Keratinocyte (primary cell): ENCODE measurements at regions not wholly inside any gene's neighbourhood (a gene's known extent, or its start where the extent isn't known, plus 50 kb on each side); places are given as distances from the start of the nearest gene placed in this dataset.

ENCODE experiments used
- DNase-seq: peaks from one replicate; pipeline ENCODE4 v3.0.0-alpha.2; 2011; ENCODE audit warnings: low read depth, missing footprints, low spot score
- FAIRE-seq: peaks from 2 replicates; lab custom pipeline; 2011; peaks lifted over from hg19 to GRCh38; lab: Jason Lieb, UNC
- H2AFZ ChIP-seq: 2 replicates; pipeline ENCODE4 v1.6.0; 2012; ENCODE audit warnings: low read length, control low read depth, inconsistent platforms; ENCODE audit not compliant: control insufficient read depth
- H3K27ac ChIP-seq: 2 replicates; pipeline ENCODE4 v1.5.1; 2011; ENCODE audit warnings: low read length; ENCODE audit not compliant: control insufficient read depth, insufficient read depth
- H3K27me3 ChIP-seq: 3 replicates; pipeline ENCODE4 v1.6.0; 2011; ENCODE audit warnings: low read length; ENCODE audit not compliant: control insufficient read depth, insufficient read depth; ENCODE audit errors: extremely low read depth
- H3K36me3 ChIP-seq, 2 experiments: 2 replicates in 1 of 2; 3 replicates in 1 of 2; pipeline ENCODE4 v1.5.1; 2011; ENCODE audit warnings: low read length in 2 of 2, mild to moderate bottlenecking in 1 of 2; ENCODE audit not compliant: control insufficient read depth in 2 of 2, insufficient read depth in 2 of 2; ENCODE audit errors: extremely low read depth in 1 of 2
- H3K4me1 ChIP-seq: 3 replicates; pipeline ENCODE4 v1.5.1; 2011; ENCODE audit warnings: low read length; ENCODE audit not compliant: control insufficient read depth, insufficient read depth; ENCODE audit errors: extremely low read depth
- H3K4me2 ChIP-seq: 3 replicates; pipeline ENCODE4 v1.6.0; 2011; ENCODE audit warnings: low read depth, low read length; ENCODE audit not compliant: control insufficient read depth, insufficient read depth; ENCODE audit errors: extremely low read depth
- H3K4me3 ChIP-seq, 3 experiments: fragments of 200-600 bp in 1 of 3; sonication (generic) in 1 of 3; 2 replicates in 2 of 3; 3 replicates in 1 of 3; pipeline ENCODE4 v1.5.1; 2011 to 2016; ENCODE audit warnings: low read length in 3 of 3, mild to moderate bottlenecking in 3 of 3, control low read depth in 2 of 3, inconsistent platforms in 1 of 3, low read depth in 1 of 3, mixed read lengths in 1 of 3, mixed run types in 1 of 3, moderate library complexity in 1 of 3; ENCODE audit not compliant: control insufficient read depth in 2 of 3, insufficient read depth in 2 of 3; ENCODE audit errors: extremely low read depth in 1 of 3
- H3K79me2 ChIP-seq: 2 replicates; pipeline ENCODE4 v1.6.0; 2012; ENCODE audit warnings: low read length; ENCODE audit not compliant: control insufficient read depth, insufficient read depth
- H3K9ac ChIP-seq: 3 replicates; pipeline ENCODE4 v1.6.0; 2011; ENCODE audit warnings: low read length; ENCODE audit not compliant: control insufficient read depth, insufficient read depth; ENCODE audit errors: extremely low read depth
- H3K9me1 ChIP-seq: 3 replicates; pipeline ENCODE4 v1.6.0; 2011; ENCODE audit warnings: low read length; ENCODE audit not compliant: control insufficient read depth, insufficient read depth; ENCODE audit errors: extremely low read depth
- H3K9me3 ChIP-seq: 2 replicates; pipeline ENCODE4 v1.5.1; 2012; ENCODE audit warnings: low read depth, low read length; ENCODE audit not compliant: control insufficient read depth
- H4K20me1 ChIP-seq: 3 replicates; pipeline ENCODE4 v1.6.0; 2011; ENCODE audit warnings: low read length; ENCODE audit not compliant: control insufficient read depth, insufficient read depth; ENCODE audit errors: extremely low read depth
- EZH2 ChIP-seq: IDR thresholded peaks from one replicate; pipeline ENCODE4 v1.6.1; 2012; ENCODE audit warnings: inconsistent platforms, mild to moderate bottlenecking, low read length, moderate library complexity
- dilution Hi-C: fragments of 300-500 bp; cut with MboI; formaldehyde crosslinking; loops from one replicate; pipeline ENCODE4 v1.7.0; 2020; ENCODE audit warnings: low sequenced_read_pairs; ENCODE audit not compliant: extremely low pct_ligation_motif_present
- TF ChIP-seq, protein P1 (sequence below), 3 experiments: IDR thresholded peaks in 1 of 3; conservative IDR thresholded peaks in 1 of 3; optimal IDR thresholded peaks in 1 of 3; 2 replicates in 2 of 3; 3 replicates in 1 of 3; pipeline versions ENCODE3 to v1.5.1; 2011; ENCODE audit warnings: low read length in 3 of 3, mild to moderate bottlenecking in 3 of 3, moderate library complexity in 2 of 3, control low read depth in 1 of 3, inconsistent platforms in 1 of 3; ENCODE audit not compliant: insufficient read depth in 2 of 3; ENCODE audit errors: extremely low read depth in 1 of 3

DNA sequence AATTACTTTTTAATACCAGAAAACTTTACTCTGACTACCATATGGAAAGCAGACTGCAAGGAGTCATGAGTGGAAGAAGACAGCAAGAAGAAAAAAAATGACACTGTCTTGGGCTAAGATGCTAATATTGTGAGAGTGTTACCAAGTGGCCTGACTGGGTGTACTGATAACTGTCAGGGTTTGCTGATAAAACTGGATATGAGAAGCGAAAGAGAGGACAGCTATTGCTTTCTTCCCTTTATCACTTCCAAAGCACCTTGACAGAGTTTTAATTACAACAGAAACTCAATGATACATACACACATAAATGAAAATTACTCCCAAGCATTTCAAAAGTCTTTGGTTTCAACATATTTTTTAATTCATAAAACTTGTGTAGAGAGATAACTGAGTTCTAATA lies 368.5 kb downstream of the ZEB2 start:
- no peaks in the 10 kb centered on the region for H4K20me1 ChIP-seq

DNA sequence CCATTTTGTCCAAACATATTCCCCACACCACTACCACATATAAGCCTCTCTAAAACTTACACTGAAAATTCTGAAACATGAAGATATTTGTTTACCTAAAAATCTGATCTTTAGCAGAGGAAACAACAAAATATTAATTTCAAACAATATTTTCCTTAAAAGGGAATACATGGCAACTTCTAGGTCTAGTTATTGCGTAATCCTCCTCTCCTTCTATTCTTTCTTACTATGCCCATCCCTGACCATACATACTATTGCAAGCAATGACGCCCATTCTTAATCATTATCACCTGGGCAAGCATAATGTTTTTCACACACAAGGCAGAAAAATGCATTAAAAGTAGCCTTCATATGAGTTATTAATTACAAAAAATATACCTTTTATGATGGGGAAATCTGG lies 372.6 kb downstream of the ZEB2 start:
- FAIRE-seq, result no peak
- dilution Hi-C loops, result no loop called here
- DNase-seq, result no peak

More for the DNA sequence above, 368.5 kb downstream of the ZEB2 start:
- no peaks in the 10 kb centered on the region for H3K9me3 ChIP-seq
- no peaks in the 10 kb centered on the region for H3K36me3 ChIP-seq
- H3K79me2 ChIP-seq, result no peaks in the 10 kb centered on the region
- no peaks in the 10 kb centered on the region for H3K4me1 ChIP-seq
- H3K9ac ChIP-seq, result no peak overlapping the region
- no peak overlapping the region for H3K27ac ChIP-seq
- no peaks in the 10 kb centered on the region for H3K9me1 ChIP-seq
- TF ChIP-seq, protein P1, sequence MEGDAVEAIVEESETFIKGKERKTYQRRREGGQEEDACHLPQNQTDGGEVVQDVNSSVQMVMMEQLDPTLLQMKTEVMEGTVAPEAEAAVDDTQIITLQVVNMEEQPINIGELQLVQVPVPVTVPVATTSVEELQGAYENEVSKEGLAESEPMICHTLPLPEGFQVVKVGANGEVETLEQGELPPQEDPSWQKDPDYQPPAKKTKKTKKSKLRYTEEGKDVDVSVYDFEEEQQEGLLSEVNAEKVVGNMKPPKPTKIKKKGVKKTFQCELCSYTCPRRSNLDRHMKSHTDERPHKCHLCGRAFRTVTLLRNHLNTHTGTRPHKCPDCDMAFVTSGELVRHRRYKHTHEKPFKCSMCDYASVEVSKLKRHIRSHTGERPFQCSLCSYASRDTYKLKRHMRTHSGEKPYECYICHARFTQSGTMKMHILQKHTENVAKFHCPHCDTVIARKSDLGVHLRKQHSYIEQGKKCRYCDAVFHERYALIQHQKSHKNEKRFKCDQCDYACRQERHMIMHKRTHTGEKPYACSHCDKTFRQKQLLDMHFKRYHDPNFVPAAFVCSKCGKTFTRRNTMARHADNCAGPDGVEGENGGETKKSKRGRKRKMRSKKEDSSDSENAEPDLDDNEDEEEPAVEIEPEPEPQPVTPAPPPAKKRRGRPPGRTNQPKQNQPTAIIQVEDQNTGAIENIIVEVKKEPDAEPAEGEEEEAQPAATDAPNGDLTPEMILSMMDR (optimal IDR thresholded peaks at IDR 0.05 in 1 of 3, IDR thresholded peaks at IDR 0.05 in 1 of 3, conservative IDR thresholded peaks at IDR 0.05 in 1 of 3; ENCODE audit: extremely low read depth in 1 of 3, insufficient read depth in 2 of 3, low read length in 3 of 3), result no peak
- no peak for TF ChIP-seq EZH2
- no peak overlapping the region for H2AFZ ChIP-seq
- DNase-seq (no peak), FAIRE-seq (no peak)
- no peak overlapping the region for H3K4me3 ChIP-seq
- dilution Hi-C loops, result no loop called here
- H3K4me2 ChIP-seq, result no peak overlapping the region
- H3K27me3 ChIP-seq, result no peaks in the 10 kb centered on the region

More for the DNA sequence above, 372.6 kb downstream of the ZEB2 start:
- Histone ChIP-seq H3K9me3 (no peaks in the 10 kb centered on the region), H3K27ac (no peak overlapping the region), H4K20me1 (no peaks in the 10 kb centered on the region), H3K27me3 (no peaks in the 10 kb centered on the region), H3K79me2 (no peaks in the 10 kb centered on the region), H3K9ac (no peak overlapping the region), H3K4me1 (no peaks in the 10 kb centered on the region), H2AFZ (no peak overlapping the region), H3K36me3 (no peaks in the 10 kb centered on the region), H3K4me3 (no peak overlapping the region), H3K4me2 (no peak overlapping the region), H3K9me1 (no peaks in the 10 kb centered on the region)
- TF ChIP-seq, protein P1 (optimal IDR thresholded peaks at IDR 0.05 in 1 of 3, IDR thresholded peaks at IDR 0.05 in 1 of 3, conservative IDR thresholded peaks at IDR 0.05 in 1 of 3; ENCODE audit: extremely low read depth in 1 of 3, insufficient read depth in 2 of 3, low read length in 3 of 3), result no peak
- TF ChIP-seq EZH2, result no peak
